Esophagus squamous epithelium (tissue), 4 donors: ENCODE measurements at regions not wholly inside any gene's neighbourhood (a gene's known extent, or its start where the extent isn't known, plus 50 kb on each side); places are given as distances from the start of the nearest gene placed in this dataset.

Source experiments
- POLR2A ChIP-seq, 4 donors: fragments of 450-650 bp; IDR thresholded peaks; one replicate each; pipeline ENCODE4 v1.6.1; 2017; ENCODE audit warnings: antibody characterized with exemption in 4 of 4, mild to moderate bottlenecking in 4 of 4, moderate library complexity in 3 of 4
- TF ChIP-seq, protein P1 (sequence below), 6 experiments: fragments of 450-650 bp in 4 of 6; fragments of 200-600 bp in 2 of 6; sonication (generic) in 2 of 6; IDR thresholded peaks; one replicate each; pipeline ENCODE4 v1.5.1; 2016 to 2019; ENCODE audit warnings: antibody characterized with exemption in 6 of 6, mild to moderate bottlenecking in 4 of 6, moderate library complexity in 4 of 6

DNA sequence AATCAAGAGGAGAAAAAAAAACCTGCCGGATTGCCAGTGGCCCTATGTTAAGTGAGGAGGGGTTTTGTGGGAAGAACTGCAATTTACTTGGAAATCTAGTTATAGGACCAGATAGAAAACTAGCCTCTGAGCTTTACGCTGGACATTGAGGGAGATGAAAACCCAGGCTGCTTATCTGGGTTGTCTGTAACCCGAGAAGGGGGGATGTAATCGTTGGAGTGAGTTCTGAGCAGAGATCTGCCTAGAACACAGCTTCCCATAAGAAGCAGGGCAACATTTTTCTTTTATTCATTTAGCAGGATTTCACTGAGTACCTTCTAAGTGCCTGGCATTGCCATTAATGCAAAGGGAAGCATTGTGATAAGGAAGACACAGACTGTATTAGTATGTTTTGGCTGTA lies 70.6 kb downstream of the KATNIP start:
- no peak for TF ChIP-seq POLR2A (IDR thresholded peaks at IDR 0.05)
- TF ChIP-seq, protein P1, sequence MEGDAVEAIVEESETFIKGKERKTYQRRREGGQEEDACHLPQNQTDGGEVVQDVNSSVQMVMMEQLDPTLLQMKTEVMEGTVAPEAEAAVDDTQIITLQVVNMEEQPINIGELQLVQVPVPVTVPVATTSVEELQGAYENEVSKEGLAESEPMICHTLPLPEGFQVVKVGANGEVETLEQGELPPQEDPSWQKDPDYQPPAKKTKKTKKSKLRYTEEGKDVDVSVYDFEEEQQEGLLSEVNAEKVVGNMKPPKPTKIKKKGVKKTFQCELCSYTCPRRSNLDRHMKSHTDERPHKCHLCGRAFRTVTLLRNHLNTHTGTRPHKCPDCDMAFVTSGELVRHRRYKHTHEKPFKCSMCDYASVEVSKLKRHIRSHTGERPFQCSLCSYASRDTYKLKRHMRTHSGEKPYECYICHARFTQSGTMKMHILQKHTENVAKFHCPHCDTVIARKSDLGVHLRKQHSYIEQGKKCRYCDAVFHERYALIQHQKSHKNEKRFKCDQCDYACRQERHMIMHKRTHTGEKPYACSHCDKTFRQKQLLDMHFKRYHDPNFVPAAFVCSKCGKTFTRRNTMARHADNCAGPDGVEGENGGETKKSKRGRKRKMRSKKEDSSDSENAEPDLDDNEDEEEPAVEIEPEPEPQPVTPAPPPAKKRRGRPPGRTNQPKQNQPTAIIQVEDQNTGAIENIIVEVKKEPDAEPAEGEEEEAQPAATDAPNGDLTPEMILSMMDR (IDR thresholded peaks at IDR 0.05): no peak
